ENCODE measurements at regions not wholly inside any gene's neighbourhood (a gene's known extent, or its start where the extent isn't known, plus 50 kb on each side); places are given as distances from the start of the nearest gene placed in this dataset.

- TF ChIP-seq CTCF (IDR thresholded peaks at IDR 0.05) (no peak), EP300 (IDR thresholded peaks at IDR 0.05) (no peak), POLR2A (IDR thresholded peaks at IDR 0.05) (no peak)
- no peaks in the 10 kb centered on the region for H3K27me3 ChIP-seq
- H3K9me3 ChIP-seq: no peaks in the 10 kb centered on the region
- 78 to 88% (median 80%) methylated on average over 5 to 6 of the region's 6 CpGs for WGBS, 3 donors
- H3K4me1 ChIP-seq (ENCODE audit: insufficient read depth): no peaks in the 10 kb centered on the region
- intact Hi-C loops (cut with DNase I): no loop called here
- DNase-seq: no peak
- no peak overlapping the region for H3K4me3 ChIP-seq
- no peak overlapping the region for H3K27ac ChIP-seq
- H3K36me3 ChIP-seq: no peaks in the 10 kb centered on the region
These were observed 319.9 kb upstream of the GRM7 start for GRCh38 chr3:6540981-6541380.

GRCh38 chr3:6542795-6543194 is 318.1 kb upstream of the GRM7 start:
- intact Hi-C loops (cut with DNase I): no loop called here
- H3K4me1 ChIP-seq (ENCODE audit: insufficient read depth): no peaks in the 10 kb centered on the region
- TF ChIP-seq EP300 (IDR thresholded peaks at IDR 0.05): no peak
- TF ChIP-seq POLR2A (IDR thresholded peaks at IDR 0.05): no peak
- TF ChIP-seq CTCF (IDR thresholded peaks at IDR 0.05): no peak
- no peak for DNase-seq
- H3K27me3 ChIP-seq: no peaks in the 10 kb centered on the region
- no peak overlapping the region for H3K27ac ChIP-seq
- H3K36me3 ChIP-seq: no peaks in the 10 kb centered on the region
- no peak overlapping the region for H3K4me3 ChIP-seq
- 92 to 97% (median 93%) methylated on average over 3 of the region's 3 CpGs for WGBS, 3 donors
- H3K9me3 ChIP-seq: no peaks in the 10 kb centered on the region

GRCh38 chr3:6549296-6549695 is 311.6 kb upstream of the GRM7 start:
- TF ChIP-seq EP300 (IDR thresholded peaks at IDR 0.05) (no peak), POLR2A (IDR thresholded peaks at IDR 0.05) (no peak), CTCF (IDR thresholded peaks at IDR 0.05) (no peak)
- intact Hi-C loops (cut with DNase I): no loop called here
- WGBS, 3 donors: 86 to 93% (median 91%) methylated on average over 4 of the region's 4 CpGs

GRCh38 chr3:6551165-6551564 is 309.8 kb upstream of the GRM7 start:
- TF ChIP-seq CTCF (IDR thresholded peaks at IDR 0.05) (no peak), POLR2A (IDR thresholded peaks at IDR 0.05) (no peak), EP300 (IDR thresholded peaks at IDR 0.05) (no peak)
- Histone ChIP-seq H3K36me3 (no peaks in the 10 kb centered on the region), H3K4me1 (ENCODE audit: insufficient read depth) (no peaks in the 10 kb centered on the region), H3K9me3 (no peaks in the 10 kb centered on the region), H3K4me3 (no peak overlapping the region), H3K27me3 (no peaks in the 10 kb centered on the region), H3K27ac (no peak overlapping the region)
- 78 to 81% (median 79%) methylated on average over 2 of the region's 2 CpGs for WGBS, 3 donors
- intact Hi-C loops (cut with DNase I): no loop called here
- DNase-seq: no peak

More at GRCh38 chr3:6549296-6549695, 311.6 kb upstream of the GRM7 start:
- Histone ChIP-seq H3K36me3 (no peaks in the 10 kb centered on the region), H3K27me3 (no peaks in the 10 kb centered on the region), H3K4me3 (no peak overlapping the region), H3K27ac (no peak overlapping the region), H3K4me1 (ENCODE audit: insufficient read depth) (no peaks in the 10 kb centered on the region), H3K9me3 (no peaks in the 10 kb centered on the region)
- no peak for DNase-seq

GRCh38 chr3:6560259-6560658 is 300.7 kb upstream of the GRM7 start:
- no peak for TF ChIP-seq POLR2A (IDR thresholded peaks at IDR 0.05)
- TF ChIP-seq CTCF (IDR thresholded peaks at IDR 0.05): no peak
- TF ChIP-seq EP300 (IDR thresholded peaks at IDR 0.05): no peak
- no peak overlapping the region for H3K27ac ChIP-seq
- intact Hi-C loops (cut with DNase I): no loop called here
- H3K9me3 ChIP-seq: no peaks in the 10 kb centered on the region
- no peak for DNase-seq
- H3K27me3 ChIP-seq: no peaks in the 10 kb centered on the region
- WGBS, 3 donors: 85 to 92% (median 90%) methylated on average over 6 of the region's 6 CpGs
- H3K4me1 ChIP-seq (ENCODE audit: insufficient read depth): no peaks in the 10 kb centered on the region
- no peaks in the 10 kb centered on the region for H3K36me3 ChIP-seq
- no peak overlapping the region for H3K4me3 ChIP-seq
